VCaP (cell line): ENCODE measurements at regions not wholly inside any gene's neighbourhood (a gene's known extent, or its start where the extent isn't known, plus 50 kb on each side); places are given as distances from the start of the nearest gene placed in this dataset.

Experiments
- H3K27ac ChIP-seq: fragments of 450-650 bp; 2 replicates; pipeline ENCODE4 v1.5.1; 2017
- TF ChIP-seq, protein P1 (sequence below): fragments of 450-650 bp; conservative IDR thresholded peaks from 2 replicates; pipeline ENCODE4 v1.5.1; 2017; ENCODE audit warnings: mild to moderate bottlenecking, moderate library complexity

DNA sequence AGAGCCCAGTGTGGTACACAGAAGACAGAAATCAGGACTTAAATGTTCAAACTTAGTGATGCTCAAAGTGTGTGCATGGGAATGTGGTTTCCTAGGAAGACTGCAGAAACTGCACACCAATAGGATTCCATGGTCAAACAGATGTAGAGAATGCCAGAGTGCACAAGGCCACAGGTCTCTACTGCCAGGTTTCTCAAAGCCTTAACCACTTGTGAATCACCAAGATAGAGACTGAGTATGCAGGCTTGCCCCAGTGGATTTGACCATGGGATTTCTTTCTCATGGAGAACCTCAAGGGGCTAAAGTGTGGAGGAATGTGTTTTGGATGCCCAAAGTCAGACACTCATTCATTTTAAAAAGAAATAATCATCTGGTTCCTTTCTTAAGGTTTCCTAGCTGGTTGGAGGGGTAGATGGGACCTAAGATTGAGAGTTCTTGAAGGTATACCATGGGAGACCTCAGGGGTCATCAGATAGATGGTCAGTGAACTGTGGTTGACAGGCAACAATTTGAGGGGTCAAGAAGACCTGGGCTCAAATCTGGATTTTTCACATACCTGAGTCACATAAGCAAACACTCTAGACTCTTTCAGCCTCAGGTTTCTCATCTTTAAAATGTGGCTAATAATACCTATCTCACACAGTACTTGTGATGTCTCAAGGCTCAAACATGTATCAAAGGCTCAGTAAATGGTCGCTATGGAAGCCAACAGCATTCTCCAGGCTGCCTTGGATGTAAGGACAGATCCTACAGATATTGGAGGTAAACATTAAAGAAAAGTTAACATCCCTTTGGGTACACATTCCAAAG is 81.1 kb downstream of the BOD1 start:
- TF ChIP-seq, protein P1, sequence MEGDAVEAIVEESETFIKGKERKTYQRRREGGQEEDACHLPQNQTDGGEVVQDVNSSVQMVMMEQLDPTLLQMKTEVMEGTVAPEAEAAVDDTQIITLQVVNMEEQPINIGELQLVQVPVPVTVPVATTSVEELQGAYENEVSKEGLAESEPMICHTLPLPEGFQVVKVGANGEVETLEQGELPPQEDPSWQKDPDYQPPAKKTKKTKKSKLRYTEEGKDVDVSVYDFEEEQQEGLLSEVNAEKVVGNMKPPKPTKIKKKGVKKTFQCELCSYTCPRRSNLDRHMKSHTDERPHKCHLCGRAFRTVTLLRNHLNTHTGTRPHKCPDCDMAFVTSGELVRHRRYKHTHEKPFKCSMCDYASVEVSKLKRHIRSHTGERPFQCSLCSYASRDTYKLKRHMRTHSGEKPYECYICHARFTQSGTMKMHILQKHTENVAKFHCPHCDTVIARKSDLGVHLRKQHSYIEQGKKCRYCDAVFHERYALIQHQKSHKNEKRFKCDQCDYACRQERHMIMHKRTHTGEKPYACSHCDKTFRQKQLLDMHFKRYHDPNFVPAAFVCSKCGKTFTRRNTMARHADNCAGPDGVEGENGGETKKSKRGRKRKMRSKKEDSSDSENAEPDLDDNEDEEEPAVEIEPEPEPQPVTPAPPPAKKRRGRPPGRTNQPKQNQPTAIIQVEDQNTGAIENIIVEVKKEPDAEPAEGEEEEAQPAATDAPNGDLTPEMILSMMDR = no peak
- no peak overlapping the region for H3K27ac ChIP-seq

- TF ChIP-seq, protein P1 = no peak
Observed at GRCh38 chr5:173534664-173535063, 81.8 kb downstream of the BOD1 start.

GRCh38 chr5:173534031-173534430 is 82.4 kb downstream of the BOD1 start:
- TF ChIP-seq, protein P1 = no peak

More at GRCh38 chr5:173534664-173535063, 81.8 kb downstream of the BOD1 start:
- H3K27ac ChIP-seq = no peak overlapping the region

GRCh38 chr5:173532689-173533250 is 83.7 kb downstream of the BOD1 start:
- no peak overlapping the region for H3K27ac ChIP-seq
- TF ChIP-seq, protein P1 = no peak

More at GRCh38 chr5:173534031-173534430, 82.4 kb downstream of the BOD1 start:
- no peak overlapping the region for H3K27ac ChIP-seq

DNA sequence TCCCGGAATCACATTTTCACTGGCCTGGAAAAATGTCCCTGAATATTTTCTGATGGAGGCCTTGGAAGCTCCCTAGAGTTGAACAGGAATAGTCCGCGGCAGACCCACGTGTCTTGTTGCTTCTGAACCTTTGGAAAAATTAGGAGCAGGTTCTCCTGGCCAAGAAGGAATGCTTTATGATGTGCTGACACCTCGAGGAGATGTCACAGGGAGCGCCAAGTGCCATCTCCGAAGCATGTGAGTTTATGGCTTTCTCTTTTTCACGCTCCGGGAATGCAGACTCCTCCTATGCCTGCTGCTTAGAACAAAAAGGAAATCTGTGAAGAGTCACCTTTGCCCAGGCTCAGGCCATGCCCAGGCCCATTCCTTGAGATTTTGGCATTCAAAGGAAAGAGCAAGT is 84.6 kb downstream of the BOD1 start:
- no peak overlapping the region for H3K27ac ChIP-seq
- TF ChIP-seq, protein P1 = no peak

DNA sequence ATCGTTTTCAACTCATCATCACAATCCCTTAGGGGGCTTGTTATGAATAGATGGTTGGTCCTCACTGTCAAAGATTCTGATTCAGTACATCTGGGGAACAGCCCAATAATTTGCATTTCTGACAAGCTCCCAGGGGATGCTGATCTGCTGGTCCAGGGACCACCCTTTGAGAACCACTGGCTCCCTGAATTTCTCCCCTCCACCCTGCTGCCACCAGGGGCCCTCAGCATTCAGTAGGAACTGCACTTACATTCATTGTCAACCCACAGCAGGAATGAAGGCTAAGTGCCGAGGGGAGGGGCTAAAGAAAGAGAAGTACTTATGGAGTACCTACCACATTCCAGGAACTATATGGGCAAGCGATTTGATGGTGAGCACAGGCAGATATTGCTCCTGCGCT is 85.9 kb downstream of the BOD1 start:
- no peak overlapping the region for H3K27ac ChIP-seq
- TF ChIP-seq, protein P1 = no peak

DNA sequence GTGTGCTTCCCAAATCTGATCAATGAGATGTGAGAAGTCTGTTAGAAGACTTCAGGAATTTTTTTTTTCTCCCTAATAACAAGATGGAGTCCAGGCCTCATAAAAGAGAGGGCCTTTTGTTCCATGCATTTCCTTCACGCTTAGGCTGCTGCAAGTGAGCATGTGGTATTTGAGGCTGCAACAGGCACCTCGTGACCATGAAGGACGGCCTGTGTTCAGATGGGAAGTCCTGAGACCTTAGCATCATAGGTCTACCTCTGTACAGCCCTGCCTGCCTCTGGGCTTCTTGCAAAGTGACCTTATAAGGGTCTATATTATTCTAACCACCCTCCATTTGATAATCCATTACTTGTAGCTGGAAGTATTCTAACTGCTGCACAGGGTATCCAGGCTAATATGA is 86.6 kb downstream of the BOD1 start:
- TF ChIP-seq, protein P1 = no peak
- no peak overlapping the region for H3K27ac ChIP-seq
